NB4 (cell line): ENCODE measurements at regions not wholly inside any gene's neighbourhood (a gene's known extent, or its start where the extent isn't known, plus 50 kb on each side); places are given as distances from the start of the nearest gene placed in this dataset.

Source experiments
- DNase-seq: peaks from one replicate; pipeline ENCODE4 v3.0.0; 2010; ENCODE audit warnings: low read depth
- H3K4me3 ChIP-seq: one replicate; pipeline ENCODE4 v1.5.1; 2011; ENCODE audit warnings: mild to moderate bottlenecking, low read depth, low read length, moderate library complexity
- MAX ChIP-seq: IDR thresholded peaks from 2 replicates; pipeline ENCODE4 v1.6.1; 2011; ENCODE audit warnings: low read depth, low read length
- MYC ChIP-seq: IDR thresholded peaks from 2 replicates; pipeline ENCODE4 v1.6.1; 2011; ENCODE audit warnings: low read depth, low read length
- POLR2A ChIP-seq: IDR thresholded peaks from 2 replicates; pipeline ENCODE4 v1.6.1; 2011; ENCODE audit warnings: mild to moderate bottlenecking; ENCODE audit not compliant: insufficient read length; ENCODE audit errors: extremely low read depth
- TF ChIP-seq, protein P1 (sequence below): IDR thresholded peaks from one replicate; pipeline ENCODE4 v1.5.1; 2012; ENCODE audit warnings: low read depth, low read length

DNA sequence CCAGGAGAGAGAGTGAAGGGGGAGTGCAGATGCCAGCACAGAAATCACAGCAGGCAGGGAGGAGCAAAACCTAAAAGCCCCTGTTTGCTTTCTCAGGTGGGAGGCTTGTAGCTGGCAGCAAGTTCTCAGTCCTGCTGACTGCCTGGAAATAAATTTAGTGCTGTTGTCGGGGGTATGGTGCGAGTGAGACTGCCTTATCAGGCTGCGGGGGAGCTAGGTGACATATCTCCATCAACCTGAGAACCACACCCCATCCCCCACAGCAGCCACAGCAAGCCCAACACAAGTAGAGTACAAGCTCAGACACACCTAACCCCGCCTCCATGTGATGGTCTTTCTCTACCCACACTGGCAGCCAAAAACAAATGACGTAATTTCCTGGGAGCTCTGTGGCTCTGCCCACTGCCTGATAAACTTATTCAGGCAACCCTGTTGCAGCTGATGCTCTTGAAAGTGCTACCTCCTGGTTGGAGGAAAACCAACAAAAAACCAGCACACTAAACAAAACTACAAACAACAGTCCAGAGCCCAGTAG lies 953.4 kb upstream of the NDST4 start:
- no peak overlapping the region for H3K4me3 ChIP-seq
- no peak for TF ChIP-seq POLR2A
- TF ChIP-seq MYC = no peak
- peak; percentile 3 for DNase-seq

DNA sequence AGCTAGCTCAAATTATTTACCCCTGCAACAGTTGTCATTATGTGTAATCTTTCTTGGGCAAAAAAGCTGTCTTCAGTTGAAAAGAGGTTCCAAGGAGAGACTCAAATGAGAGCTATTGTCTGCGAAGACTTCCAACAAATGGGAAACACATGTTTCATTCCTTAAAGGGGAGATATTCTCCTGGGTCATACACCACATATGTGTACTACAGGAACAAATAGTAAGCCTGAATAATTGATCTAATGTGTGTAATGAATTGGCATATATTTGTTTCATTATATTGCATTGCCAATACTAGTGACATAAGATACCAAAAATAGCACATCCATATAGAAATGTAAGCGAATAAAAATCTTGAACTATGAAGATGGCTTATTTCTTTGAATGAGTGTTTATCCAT lies 950.9 kb upstream of the NDST4 start:
- TF ChIP-seq MYC (no peak), POLR2A (no peak), MAX (no peak)
- TF ChIP-seq, protein P1, sequence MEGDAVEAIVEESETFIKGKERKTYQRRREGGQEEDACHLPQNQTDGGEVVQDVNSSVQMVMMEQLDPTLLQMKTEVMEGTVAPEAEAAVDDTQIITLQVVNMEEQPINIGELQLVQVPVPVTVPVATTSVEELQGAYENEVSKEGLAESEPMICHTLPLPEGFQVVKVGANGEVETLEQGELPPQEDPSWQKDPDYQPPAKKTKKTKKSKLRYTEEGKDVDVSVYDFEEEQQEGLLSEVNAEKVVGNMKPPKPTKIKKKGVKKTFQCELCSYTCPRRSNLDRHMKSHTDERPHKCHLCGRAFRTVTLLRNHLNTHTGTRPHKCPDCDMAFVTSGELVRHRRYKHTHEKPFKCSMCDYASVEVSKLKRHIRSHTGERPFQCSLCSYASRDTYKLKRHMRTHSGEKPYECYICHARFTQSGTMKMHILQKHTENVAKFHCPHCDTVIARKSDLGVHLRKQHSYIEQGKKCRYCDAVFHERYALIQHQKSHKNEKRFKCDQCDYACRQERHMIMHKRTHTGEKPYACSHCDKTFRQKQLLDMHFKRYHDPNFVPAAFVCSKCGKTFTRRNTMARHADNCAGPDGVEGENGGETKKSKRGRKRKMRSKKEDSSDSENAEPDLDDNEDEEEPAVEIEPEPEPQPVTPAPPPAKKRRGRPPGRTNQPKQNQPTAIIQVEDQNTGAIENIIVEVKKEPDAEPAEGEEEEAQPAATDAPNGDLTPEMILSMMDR = no peak
- no peak overlapping the region for H3K4me3 ChIP-seq
- DNase-seq = no peak

DNA sequence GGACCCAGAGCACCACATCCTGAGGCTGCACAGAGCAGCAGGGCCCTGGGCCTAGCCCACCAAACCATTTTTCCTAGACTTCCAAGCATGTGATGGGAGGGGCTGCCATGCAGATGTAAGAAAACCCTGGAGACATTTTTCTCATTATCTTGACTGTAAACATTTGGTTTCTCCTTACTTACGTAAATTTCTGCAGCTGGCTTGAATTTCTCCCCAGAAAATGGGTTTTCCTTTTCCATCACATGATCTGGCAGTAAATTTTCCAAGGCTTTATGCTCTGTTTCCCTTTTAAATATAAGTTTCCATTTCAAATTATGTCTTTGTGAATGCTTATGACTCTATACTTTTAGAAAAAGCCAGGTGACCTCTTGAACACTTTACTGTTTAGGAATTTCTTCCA lies 945.9 kb upstream of the NDST4 start:
- no peak for DNase-seq
- no peak for TF ChIP-seq POLR2A
- TF ChIP-seq MYC = no peak
- TF ChIP-seq, protein P1 = no peak
- no peak for TF ChIP-seq MAX
- no peak overlapping the region for H3K4me3 ChIP-seq

DNA sequence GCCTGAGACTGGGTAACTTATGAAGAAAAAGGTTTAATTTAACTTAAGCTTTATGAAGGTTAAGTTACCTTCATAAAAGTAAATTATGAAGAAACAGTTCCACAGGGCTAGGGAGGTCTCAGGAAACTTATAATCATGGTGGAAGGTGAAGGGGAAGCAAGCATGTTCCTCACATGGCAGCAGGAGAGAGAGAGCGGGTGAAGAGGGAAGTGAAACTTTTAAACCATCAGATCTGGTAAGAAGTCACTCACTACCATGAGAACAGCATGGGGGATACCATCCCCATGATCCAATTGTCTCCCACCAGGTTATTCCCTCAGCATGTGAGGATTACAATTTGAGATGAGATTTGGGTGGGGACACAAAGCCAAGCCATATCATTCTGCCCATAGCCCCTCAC lies 944.7 kb upstream of the NDST4 start:
- no peak overlapping the region for H3K4me3 ChIP-seq
- no peak for TF ChIP-seq POLR2A
- TF ChIP-seq, protein P1 = no peak
- TF ChIP-seq MAX = no peak
- no peak for TF ChIP-seq MYC
- DNase-seq = peak; percentile 12

DNA sequence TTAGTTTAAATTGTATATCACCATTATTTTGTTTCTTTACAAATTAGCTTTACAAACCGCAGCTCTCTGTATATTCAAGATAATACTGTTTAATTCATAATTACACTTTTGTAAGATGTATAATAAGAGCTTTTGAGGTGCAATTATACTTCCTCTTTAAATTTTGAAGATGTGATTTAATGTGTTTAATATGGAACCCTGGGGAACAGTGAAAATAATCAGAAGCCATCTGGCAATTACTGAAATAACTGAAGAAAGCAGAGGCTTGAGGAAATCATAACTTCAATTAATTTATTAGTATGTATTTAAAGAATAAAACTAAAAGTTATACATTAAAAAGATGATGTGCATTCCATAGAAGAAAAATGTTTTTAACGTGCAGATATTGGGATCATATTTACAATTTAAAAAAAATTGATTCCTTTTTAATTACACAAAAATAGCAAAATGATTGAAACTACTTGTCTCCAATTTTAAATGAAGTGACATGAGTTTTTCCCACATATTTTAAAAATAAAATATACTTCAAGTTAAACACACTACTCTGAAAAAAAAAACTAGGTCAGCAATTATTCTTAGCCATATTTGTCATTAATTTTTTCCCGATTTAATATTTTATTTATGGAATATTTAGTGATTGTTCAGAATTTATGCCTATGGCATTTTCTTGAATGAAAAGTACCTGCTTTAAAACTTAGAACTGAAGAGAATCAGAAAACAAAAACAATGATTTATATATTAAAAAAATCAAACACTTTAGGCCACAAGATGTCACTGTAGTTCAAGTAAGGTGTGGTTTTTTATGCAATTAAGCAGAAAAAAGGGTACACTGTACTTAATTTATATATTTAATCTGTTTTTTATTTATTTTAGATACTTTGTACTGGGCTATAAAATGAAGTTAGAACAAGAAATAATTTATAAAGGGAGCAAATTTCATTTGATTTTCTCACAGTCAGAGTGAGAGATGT lies 942.7 kb upstream of the NDST4 start:
- TF ChIP-seq POLR2A (no peak), MAX (no peak), MYC (no peak)
- TF ChIP-seq, protein P1 = no peak
- H3K4me3 ChIP-seq = no peak overlapping the region
- DNase-seq = peak; percentile 14

DNA sequence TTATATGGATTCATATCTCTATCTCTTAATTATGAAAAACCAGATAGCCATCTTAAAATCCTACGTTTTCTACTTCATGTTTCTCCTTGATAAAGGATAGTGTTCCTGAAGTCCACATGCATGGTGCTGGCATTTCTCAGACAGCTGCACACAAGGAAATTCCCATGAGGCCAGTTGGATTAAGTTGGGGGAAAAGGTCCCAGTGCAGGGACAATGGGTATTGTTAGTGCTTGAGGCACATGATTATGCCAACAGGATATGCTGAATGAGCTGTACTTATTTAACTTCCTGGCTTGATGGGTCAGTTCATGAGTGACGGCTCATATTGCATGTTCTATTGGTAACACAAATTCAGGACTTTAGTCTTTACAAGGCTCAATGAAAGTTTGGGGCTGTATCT lies 913.9 kb upstream of the NDST4 start:
- DNase-seq = no peak
- TF ChIP-seq MYC = no peak
- no peak for TF ChIP-seq POLR2A
- TF ChIP-seq, protein P1 = no peak
- TF ChIP-seq MAX = no peak

More for the DNA sequence above, 913.9 kb upstream of the NDST4 start:
- no peak overlapping the region for H3K4me3 ChIP-seq
